ENCODE measurements at regions not wholly inside any gene's neighbourhood (a gene's known extent, or its start where the extent isn't known, plus 50 kb on each side); places are given as distances from the start of the nearest gene placed in this dataset.

- Histone ChIP-seq H3K56ac (ENCODE audit: extremely low read depth, insufficient read depth, low read length) (no peak overlapping the region), H2AK9ac (replicated peaks; ENCODE audit: low read depth, low read length, poor library complexity) (no peak overlapping the region), H2AK5ac (ENCODE audit: low read depth, low read length) (no peak overlapping the region), H3K9me1 (ENCODE audit: insufficient read depth, low read length) (no peaks in the 10 kb centered on the region), H2AFZ (replicated peaks; ENCODE audit: low read length, poor library complexity) (no peak overlapping the region), H4K91ac (ENCODE audit: insufficient read depth, low read depth, low read length) (no peak overlapping the region), H3K18ac (ENCODE audit: low read depth, low read length) (no peak overlapping the region), H3K14ac (replicated peaks; ENCODE audit: low read depth, low read length) (no peak overlapping the region), H4K5ac (ENCODE audit: low read depth, low read length) (no peak overlapping the region), H3K9me3 (ENCODE audit: control insufficient read depth, insufficient read depth, low read length) (peaks cover 1% of the 10 kb centered on the region; the same call in 1 of the 2 replicates), H3K23ac (ENCODE audit: low read depth, low read length) (no peak overlapping the region), H3K27ac (ENCODE audit: insufficient read depth, low read length) (no peak overlapping the region), H3K4me2 (ENCODE audit: low read depth, low read length) (no peak overlapping the region), H4K8ac (ENCODE audit: low read depth in 2 of 2, low read length in 2 of 2) (no peak overlapping the region), H3K4me3 (ENCODE audit: insufficient read depth, low read depth, low read length) (no peak overlapping the region), H2BK120ac (ENCODE audit: low read depth, low read length) (no peak overlapping the region), H3K27me3 (ENCODE audit: control insufficient read depth, insufficient read depth, low read length) (no peaks in the 10 kb centered on the region), H3K9ac (ENCODE audit: low read depth, low read length) (no peak overlapping the region), H2BK15ac (ENCODE audit: low read depth, low read length) (no peak overlapping the region), H2BK5ac (ENCODE audit: low read depth, low read length, poor library complexity, severe bottlenecking) (no peak overlapping the region), H3K4me1 (ENCODE audit: control insufficient read depth, insufficient read depth, low read length) (no peaks in the 10 kb centered on the region), H4K20me1 (ENCODE audit: insufficient read depth, low read length) (no peaks in the 10 kb centered on the region), H3K79me1 (ENCODE audit: low read depth in 1 of 2, low read length in 2 of 2) (no peaks in the 10 kb centered on the region), H2BK20ac (ENCODE audit: low read depth, low read length) (no peak overlapping the region), H3K36me3 (ENCODE audit: control insufficient read depth, insufficient read depth, low read length) (no peaks in the 10 kb centered on the region), H3K4ac (ENCODE audit: low read depth, low read length) (no peak overlapping the region)
- ChIA-PET CTCF (no interaction called here), POLR2A (ENCODE audit: unreplicated experiment) (no interaction called here)
- no CpG with 5 or more reads among the region's 1 CpG for WGBS, 2 experiments (ENCODE audit: extremely low coverage in 2 of 2, insufficient read length in 1 of 2)
- ATAC-seq (ENCODE audit: low read depth) (no peak), DNase-seq (no peak)
- dilution Hi-C loops (cut with HindIII; ENCODE audit: low sequenced_read_pairs, unreplicated experiment) (no loop called here), intact Hi-C loops (cut with micrococcal nuclease) (no loop called here), in situ Hi-C loops (cut with MboI; ENCODE audit: low sequenced_read_pairs) (no loop called here)
- no TSS peak for BruUV-seq (replicated peaks)
- TF ChIP-seq, protein P1, sequence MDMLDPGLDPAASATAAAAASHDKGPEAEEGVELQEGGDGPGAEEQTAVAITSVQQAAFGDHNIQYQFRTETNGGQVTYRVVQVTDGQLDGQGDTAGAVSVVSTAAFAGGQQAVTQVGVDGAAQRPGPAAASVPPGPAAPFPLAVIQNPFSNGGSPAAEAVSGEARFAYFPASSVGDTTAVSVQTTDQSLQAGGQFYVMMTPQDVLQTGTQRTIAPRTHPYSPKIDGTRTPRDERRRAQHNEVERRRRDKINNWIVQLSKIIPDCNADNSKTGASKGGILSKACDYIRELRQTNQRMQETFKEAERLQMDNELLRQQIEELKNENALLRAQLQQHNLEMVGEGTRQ (IDR thresholded peaks at IDR 0.05; ENCODE audit: low read depth, low read length): no peak
- TF ChIP-seq CEBPB (IDR thresholded peaks at IDR 0.05; ENCODE audit: low read depth, low read length) (no peak), RFX5 (IDR thresholded peaks at IDR 0.05; ENCODE audit: low read depth, low read length) (no peak), FOS (IDR thresholded peaks at IDR 0.05; ENCODE audit: low read depth, low read length) (no peak), BHLHE40 (IDR thresholded peaks at IDR 0.05; ENCODE audit: low read depth, low read length) (no peak), RAD21 (IDR thresholded peaks at IDR 0.05; ENCODE audit: low read length) (no peak), MAZ (IDR thresholded peaks at IDR 0.05; ENCODE audit: borderline replicate concordance, low read depth, low read length) (no peak), POLR2A (IDR thresholded peaks at IDR 0.05; ENCODE audit: low read depth, low read length) (no peak), MXI1 (IDR thresholded peaks at IDR 0.05; ENCODE audit: borderline replicate concordance, low read depth, low read length) (no peak), CHD1 (IDR thresholded peaks at IDR 0.05; ENCODE audit: low read depth, low read length) (no peak), MAFK (IDR thresholded peaks at IDR 0.05; ENCODE audit: low read depth, low read length) (no peak), ELK1 (IDR thresholded peaks at IDR 0.05; ENCODE audit: borderline replicate concordance, low read depth, low read length) (no peak), SMC3 (IDR thresholded peaks at IDR 0.05; ENCODE audit: low read depth, low read length) (no peak), CTCF (conservative IDR thresholded peaks at IDR 0.05; ENCODE audit: low read depth, low read length) (no peak), RCOR1 (IDR thresholded peaks at IDR 0.05; ENCODE audit: insufficient replicate concordance, low read length) (no peak), NFE2L2 (IDR thresholded peaks at IDR 0.05; ENCODE audit: low read depth, low read length) (no peak)
Measured at GRCh38 chr13:87940776-87941175, 269.6 kb downstream of the SLITRK5 start.

Data from IMR-90 (cell line).